Common myeloid progenitor, CD34-positive (primary cell): ENCODE measurements at regions not wholly inside any gene's neighbourhood (a gene's known extent, or its start where the extent isn't known, plus 50 kb on each side); places are given as distances from the start of the nearest gene placed in this dataset.

Experiments
- CTCF ChIA-PET: fragments of 350-600 bp; sonication (Branson Sonifier 250); formaldehyde crosslinking; loops from one replicate; lab custom pipeline; 2021; ENCODE audit warnings: antibody characterized with exemption; lab: Charles Lee
- POLR2A ChIA-PET: fragments of 350-600 bp; sonication (Branson Sonifier 250); formaldehyde crosslinking; loops from one replicate; lab custom pipeline; 2021; ENCODE audit warnings: antibody characterized with exemption; lab: Charles Lee
- DNase-seq, 3 donors: peaks; one replicate each; pipeline versions ENCODE4 v3.0.0 to v3.0.0-alpha.2; 2013
- H3K27ac ChIP-seq, 2 experiments: 1 replicate in 1 of 2; 2 replicates in 1 of 2; pipeline ENCODE4 v1.7.0; 2013; ENCODE audit warnings: inconsistent platforms in 2 of 2, low read length in 2 of 2, mild to moderate bottlenecking in 2 of 2, low read depth in 1 of 2, moderate library complexity in 1 of 2; ENCODE audit not compliant: severe bottlenecking in 2 of 2, insufficient read depth in 1 of 2, poor library complexity in 1 of 2
- H3K27me3 ChIP-seq, 5 experiments: replicated peaks in 2 of 5; 1 replicate in 3 of 5; 2 replicates in 2 of 5; pipeline versions ENCODE4 v1.6.1 to v1.7.0; 2013; ENCODE audit warnings: low read length in 4 of 5, mild to moderate bottlenecking in 2 of 5, moderate library complexity in 2 of 5, inconsistent platforms in 1 of 5; ENCODE audit not compliant: insufficient read depth in 5 of 5, control insufficient read depth in 4 of 5
- H3K36me3 ChIP-seq, 4 experiments: 1 replicate in 2 of 4; 2 replicates in 2 of 4; pipeline versions ENCODE4 v1.6.1 to v1.7.0; 2013; ENCODE audit warnings: low read length in 3 of 4, control low read depth in 1 of 4, mild to moderate bottlenecking in 1 of 4; ENCODE audit not compliant: control insufficient read depth in 4 of 4, insufficient read depth in 4 of 4
- H3K4me1 ChIP-seq, 4 experiments: 1 replicate in 3 of 4; 2 replicates in 1 of 4; pipeline versions ENCODE4 v1.6.1 to v1.7.1; 2013; ENCODE audit warnings: low read length in 3 of 4, mild to moderate bottlenecking in 3 of 4, control low read depth in 1 of 4, inconsistent platforms in 1 of 4, moderate library complexity in 1 of 4; ENCODE audit not compliant: control insufficient read depth in 4 of 4, insufficient read depth in 4 of 4; ENCODE audit errors: control extremely low read depth in 1 of 4
- H3K4me3 ChIP-seq, 7 experiments: 1 replicate in 4 of 7; 2 replicates in 3 of 7; pipeline versions ENCODE4 v1.5.1 to v1.7.0; 2013; ENCODE audit warnings: mild to moderate bottlenecking in 7 of 7, low read length in 6 of 7, moderate library complexity in 6 of 7, inconsistent platforms in 2 of 7, low read depth in 2 of 7, control low read depth in 1 of 7; ENCODE audit not compliant: insufficient read depth in 4 of 7, control insufficient read depth in 1 of 7; ENCODE audit errors: extremely low read depth in 1 of 7
- H3K9me3 ChIP-seq, 5 experiments: 1 replicate in 4 of 5; 2 replicates in 1 of 5; pipeline versions ENCODE4 v1.6.1 to v1.7.1; 2013; ENCODE audit warnings: low read length in 4 of 5, mild to moderate bottlenecking in 2 of 5, inconsistent platforms in 1 of 5, low read depth in 1 of 5, moderate library complexity in 1 of 5; ENCODE audit not compliant: control insufficient read depth in 4 of 5, insufficient read depth in 2 of 5; ENCODE audit errors: control extremely low read depth in 1 of 5
- WGBS: methylation state at CpG from one replicate; pipeline ENCODE4 v1.1.5; 2013; ENCODE audit not compliant: insufficient coverage; 5-methylcytosine and 5-hydroxymethylcytosine counted together

GRCh38 chr12:69091442-69092017 lies 147.8 kb upstream of the CPSF6 start:
- DNase-seq: no peak
- H3K27me3 ChIP-seq: peaks cover 0 to 3% (median 0%) of the 10 kb centered on the region in 5 experiments

GRCh38 chr12:69092137-69092536 lies 147.2 kb upstream of the CPSF6 start:
- CTCF ChIA-PET: no interaction called here
- H3K4me1 ChIP-seq: peaks cover 0 to 2% (median 0%) of the 10 kb centered on the region in 4 experiments

More at GRCh38 chr12:69091442-69092017, 147.8 kb upstream of the CPSF6 start:
- H3K9me3 ChIP-seq: peaks cover 0 to 2% (median 0%) of the 10 kb centered on the region in 5 experiments
- POLR2A ChIA-PET: no interaction called here
- H3K4me3 ChIP-seq: no peak overlapping the region
- H3K36me3 ChIP-seq: no peaks in the 10 kb centered on the region
- WGBS: 93% methylated on average over 6 of the region's 6 CpGs
- no peak overlapping the region for H3K27ac ChIP-seq
- CTCF ChIA-PET: interaction anchor here (0.9 kb wide), 1 partner anchor 17 kb away, joined by 3 read pairs; no protein-coding TSS in a partner anchor
- peaks cover 0 to 1% (median 0%) of the 10 kb centered on the region in 4 experiments for H3K4me1 ChIP-seq

GRCh38 chr12:69094606-69095216 lies 144.7 kb upstream of the CPSF6 start:
- POLR2A ChIA-PET: no interaction called here
- peaks cover 0 to 4% (median 1%) of the 10 kb centered on the region in 4 experiments for H3K4me1 ChIP-seq
- 88% methylated on average over 4 of the region's 4 CpGs for WGBS
- H3K36me3 ChIP-seq: no peaks in the 10 kb centered on the region
- H3K27me3 ChIP-seq: peaks cover 0 to 3% (median 0%) of the 10 kb centered on the region in 5 experiments
- no peak overlapping the region for H3K4me3 ChIP-seq
- H3K27ac ChIP-seq: no peak overlapping the region
- peaks cover 0 to under 1% (median 0%) of the 10 kb centered on the region in 5 experiments for H3K9me3 ChIP-seq
- no peak for DNase-seq
- CTCF ChIA-PET: interaction anchor here (1.2 kb wide), 1 partner anchor 12 kb away, joined by 3 read pairs; no protein-coding TSS in a partner anchor

More at GRCh38 chr12:69092137-69092536, 147.2 kb upstream of the CPSF6 start:
- Histone ChIP-seq H3K9me3 (peaks cover 0 to 2% (median 0%) of the 10 kb centered on the region in 5 experiments), H3K27me3 (peaks cover 0 to 3% (median 0%) of the 10 kb centered on the region in 5 experiments), H3K36me3 (no peaks in the 10 kb centered on the region), H3K4me3 (no peak overlapping the region), H3K27ac (no peak overlapping the region)
- DNase-seq: no peak
- POLR2A ChIA-PET: no interaction called here
- 77% methylated on average over 4 of the region's 4 CpGs for WGBS

GRCh38 chr12:69095765-69096477 lies 143.4 kb upstream of the CPSF6 start:
- H3K27me3 ChIP-seq: peaks cover 0 to 3% (median 0%) of the 10 kb centered on the region in 5 experiments
- DNase-seq: peak in 2 of 3 donors; percentile 2 to 6
- no peak overlapping the region for H3K4me3 ChIP-seq
- CTCF ChIA-PET: interaction anchor here (0.7 to 1.2 kb wide), 2 partner anchors 11 to 28 kb away, joined by 3 to 4 read pairs; no protein-coding TSS in a partner anchor
- H3K4me1 ChIP-seq: peaks cover 0 to 4% (median 1%) of the 10 kb centered on the region in 4 experiments
- no peaks in the 10 kb centered on the region for H3K36me3 ChIP-seq
- H3K27ac ChIP-seq: no peak overlapping the region
- WGBS: 95% methylated on average over 7 of the region's 9 CpGs
- H3K9me3 ChIP-seq: no peaks in the 10 kb centered on the region
- POLR2A ChIA-PET: interaction anchor here (0.8 kb wide), 1 partner anchor 10 kb away, joined by 3 read pairs; no protein-coding TSS in a partner anchor

GRCh38 chr12:69096669-69097335 lies 142.6 kb upstream of the CPSF6 start:
- ChIA-PET POLR2A (interaction anchor here (0.8 kb wide), 1 partner anchor 11 kb away, joined by 3 read pairs; no protein-coding TSS in a partner anchor), CTCF (no interaction called here)
- H3K4me3 ChIP-seq: no peak overlapping the region
- 73% methylated on average over 1 of the region's 1 CpG for WGBS
- no peak overlapping the region for H3K27ac ChIP-seq
- H3K9me3 ChIP-seq: no peaks in the 10 kb centered on the region
- peaks cover 0 to 3% (median 0%) of the 10 kb centered on the region in 5 experiments for H3K27me3 ChIP-seq
- DNase-seq: peak; percentile 37 to 81 (median 73)
- peaks cover 0 to 4% (median 1%) of the 10 kb centered on the region in 4 experiments for H3K4me1 ChIP-seq
- H3K36me3 ChIP-seq: no peaks in the 10 kb centered on the region

- H3K36me3 ChIP-seq: no peaks in the 10 kb centered on the region
- peaks cover 0 to 3% (median 0%) of the 10 kb centered on the region in 5 experiments for H3K27me3 ChIP-seq
- peak in 2 of 3 donors; percentile 5 to 18 for DNase-seq
- WGBS: 95% methylated on average over 5 of the region's 6 CpGs
- ChIA-PET CTCF (interaction anchor here (0.5 kb wide), 1 partner anchor 140 kb away, joined by 3 read pairs; no protein-coding TSS in a partner anchor), POLR2A (no interaction called here)
- H3K4me3 ChIP-seq: no peak overlapping the region
- H3K9me3 ChIP-seq: no peaks in the 10 kb centered on the region
- H3K4me1 ChIP-seq: peaks cover 0 to 4% (median 1%) of the 10 kb centered on the region in 4 experiments
- no peak overlapping the region for H3K27ac ChIP-seq
Measured at GRCh38 chr12:69097619-69098368, 141.6 kb upstream of the CPSF6 start.
